Keratinocyte (primary cell): ENCODE measurements at regions not wholly inside any gene's neighbourhood (a gene's known extent, or its start where the extent isn't known, plus 50 kb on each side); places are given as distances from the start of the nearest gene placed in this dataset.

ENCODE experiments used
- DNase-seq: peaks from one replicate; pipeline ENCODE4 v3.0.0-alpha.2; 2011; ENCODE audit warnings: low read depth, missing footprints, low spot score
- FAIRE-seq: peaks from 2 replicates; lab custom pipeline; 2011; peaks lifted over from hg19 to GRCh38; lab: Jason Lieb, UNC
- H2AFZ ChIP-seq: 2 replicates; pipeline ENCODE4 v1.6.0; 2012; ENCODE audit warnings: low read length, control low read depth, inconsistent platforms; ENCODE audit not compliant: control insufficient read depth
- H3K27ac ChIP-seq: 2 replicates; pipeline ENCODE4 v1.5.1; 2011; ENCODE audit warnings: low read length; ENCODE audit not compliant: control insufficient read depth, insufficient read depth
- H3K27me3 ChIP-seq: 3 replicates; pipeline ENCODE4 v1.6.0; 2011; ENCODE audit warnings: low read length; ENCODE audit not compliant: control insufficient read depth, insufficient read depth; ENCODE audit errors: extremely low read depth
- H3K36me3 ChIP-seq, 2 experiments: 2 replicates in 1 of 2; 3 replicates in 1 of 2; pipeline ENCODE4 v1.5.1; 2011; ENCODE audit warnings: low read length in 2 of 2, mild to moderate bottlenecking in 1 of 2; ENCODE audit not compliant: control insufficient read depth in 2 of 2, insufficient read depth in 2 of 2; ENCODE audit errors: extremely low read depth in 1 of 2
- H3K4me1 ChIP-seq: 3 replicates; pipeline ENCODE4 v1.5.1; 2011; ENCODE audit warnings: low read length; ENCODE audit not compliant: control insufficient read depth, insufficient read depth; ENCODE audit errors: extremely low read depth
- H3K4me2 ChIP-seq: 3 replicates; pipeline ENCODE4 v1.6.0; 2011; ENCODE audit warnings: low read depth, low read length; ENCODE audit not compliant: control insufficient read depth, insufficient read depth; ENCODE audit errors: extremely low read depth
- H3K4me3 ChIP-seq, 3 experiments: fragments of 200-600 bp in 1 of 3; sonication (generic) in 1 of 3; 2 replicates in 2 of 3; 3 replicates in 1 of 3; pipeline ENCODE4 v1.5.1; 2011 to 2016; ENCODE audit warnings: low read length in 3 of 3, mild to moderate bottlenecking in 3 of 3, control low read depth in 2 of 3, inconsistent platforms in 1 of 3, low read depth in 1 of 3, mixed read lengths in 1 of 3, mixed run types in 1 of 3, moderate library complexity in 1 of 3; ENCODE audit not compliant: control insufficient read depth in 2 of 3, insufficient read depth in 2 of 3; ENCODE audit errors: extremely low read depth in 1 of 3
- H3K79me2 ChIP-seq: 2 replicates; pipeline ENCODE4 v1.6.0; 2012; ENCODE audit warnings: low read length; ENCODE audit not compliant: control insufficient read depth, insufficient read depth
- H3K9ac ChIP-seq: 3 replicates; pipeline ENCODE4 v1.6.0; 2011; ENCODE audit warnings: low read length; ENCODE audit not compliant: control insufficient read depth, insufficient read depth; ENCODE audit errors: extremely low read depth
- H3K9me1 ChIP-seq: 3 replicates; pipeline ENCODE4 v1.6.0; 2011; ENCODE audit warnings: low read length; ENCODE audit not compliant: control insufficient read depth, insufficient read depth; ENCODE audit errors: extremely low read depth
- H3K9me3 ChIP-seq: 2 replicates; pipeline ENCODE4 v1.5.1; 2012; ENCODE audit warnings: low read depth, low read length; ENCODE audit not compliant: control insufficient read depth
- H4K20me1 ChIP-seq: 3 replicates; pipeline ENCODE4 v1.6.0; 2011; ENCODE audit warnings: low read length; ENCODE audit not compliant: control insufficient read depth, insufficient read depth; ENCODE audit errors: extremely low read depth
- CTCF ChIP-seq, 3 experiments: IDR thresholded peaks in 1 of 3; conservative IDR thresholded peaks in 1 of 3; optimal IDR thresholded peaks in 1 of 3; 2 replicates in 2 of 3; 3 replicates in 1 of 3; pipeline versions ENCODE3 to v1.5.1; 2011; ENCODE audit warnings: low read length in 3 of 3, mild to moderate bottlenecking in 3 of 3, moderate library complexity in 2 of 3, control low read depth in 1 of 3, inconsistent platforms in 1 of 3; ENCODE audit not compliant: insufficient read depth in 2 of 3; ENCODE audit errors: extremely low read depth in 1 of 3
- EZH2 ChIP-seq: IDR thresholded peaks from one replicate; pipeline ENCODE4 v1.6.1; 2012; ENCODE audit warnings: inconsistent platforms, mild to moderate bottlenecking, low read length, moderate library complexity
- dilution Hi-C: fragments of 300-500 bp; cut with MboI; formaldehyde crosslinking; loops from one replicate; pipeline ENCODE4 v1.7.0; 2020; ENCODE audit warnings: low sequenced_read_pairs; ENCODE audit not compliant: extremely low pct_ligation_motif_present

- FAIRE-seq = no peak
- no peaks in the 10 kb centered on the region for H4K20me1 ChIP-seq
- no peaks in the 10 kb centered on the region for H3K9me3 ChIP-seq
- DNase-seq = no peak
- peaks cover 6% of the 10 kb centered on the region for H3K4me1 ChIP-seq
- H3K27ac ChIP-seq = no peak overlapping the region
- H3K9me1 ChIP-seq = no peaks in the 10 kb centered on the region
- H3K36me3 ChIP-seq = no peaks in the 10 kb centered on the region
- dilution Hi-C loops = no loop called here
- H3K9ac ChIP-seq = no peak overlapping the region
- H3K4me3 ChIP-seq = no peak overlapping the region
- H3K27me3 ChIP-seq = peaks cover 6% of the 10 kb centered on the region
- no peak overlapping the region for H3K4me2 ChIP-seq
- TF ChIP-seq EZH2 = no peak
- no peak for TF ChIP-seq CTCF (optimal IDR thresholded peaks at IDR 0.05 in 1 of 3, IDR thresholded peaks at IDR 0.05 in 1 of 3, conservative IDR thresholded peaks at IDR 0.05 in 1 of 3; ENCODE audit: extremely low read depth in 1 of 3, insufficient read depth in 2 of 3, low read length in 3 of 3)
- no peaks in the 10 kb centered on the region for H3K79me2 ChIP-seq
- H2AFZ ChIP-seq = no peak overlapping the region
Measured at GRCh38 chr12:107584563-107584962, 101.0 kb upstream of the PWP1 start.

- no peaks in the 10 kb centered on the region for H3K9me3 ChIP-seq
- H3K4me2 ChIP-seq = no peak overlapping the region
- no peak for FAIRE-seq
- H3K79me2 ChIP-seq = no peaks in the 10 kb centered on the region
- H3K27me3 ChIP-seq = no peaks in the 10 kb centered on the region
- peaks cover 5% of the 10 kb centered on the region for H3K4me1 ChIP-seq
- H3K36me3 ChIP-seq = no peaks in the 10 kb centered on the region
- no peak overlapping the region for H3K9ac ChIP-seq
- no peak overlapping the region for H2AFZ ChIP-seq
- dilution Hi-C loops = no loop called here
- no peak overlapping the region for H3K27ac ChIP-seq
- TF ChIP-seq CTCF (optimal IDR thresholded peaks at IDR 0.05 in 1 of 3, IDR thresholded peaks at IDR 0.05 in 1 of 3, conservative IDR thresholded peaks at IDR 0.05 in 1 of 3; ENCODE audit: extremely low read depth in 1 of 3, insufficient read depth in 2 of 3, low read length in 3 of 3) = no peak
- no peaks in the 10 kb centered on the region for H4K20me1 ChIP-seq
- no peak for DNase-seq
- no peaks in the 10 kb centered on the region for H3K9me1 ChIP-seq
- no peak overlapping the region for H3K4me3 ChIP-seq
Measured at GRCh38 chr12:107586256-107586970, 99.2 kb upstream of the PWP1 start.
